Glomerular visceral epithelial cell (primary cell): ENCODE measurements at regions not wholly inside any gene's neighbourhood (a gene's known extent, or its start where the extent isn't known, plus 50 kb on each side); places are given as distances from the start of the nearest gene placed in this dataset.
"Not testable (repeated sequence)": the region's sequence is repeated elsewhere in the genome, so short reads cannot be mapped to it uniquely, and the experiment has no call there.

ENCODE experiments used
- DNase-seq: peaks from one replicate; pipeline ENCODE4 v3.0.0-alpha.2; 2016; ENCODE audit errors: extremely low spot score

GRCh38 chr6:68059899-68060298, 575.2 kb upstream of the ADGRB3 start:
- DNase-seq: no peak

- DNase-seq: no peak
These were observed 575.8 kb upstream of the ADGRB3 start for GRCh38 chr6:68059261-68059660.

- DNase-seq: not testable (repeated sequence)
These were observed 578.5 kb upstream of the ADGRB3 start for GRCh38 chr6:68056596-68056995.

- DNase-seq: no peak
These were observed 580.3 kb upstream of the ADGRB3 start for GRCh38 chr6:68054756-68055155.

- no peak for DNase-seq
These were observed 581.2 kb upstream of the ADGRB3 start for GRCh38 chr6:68053805-68054373.

GRCh38 chr6:68052234-68052633, 582.8 kb upstream of the ADGRB3 start:
- no peak for DNase-seq

- no peak for DNase-seq
These were observed 585.5 kb upstream of the ADGRB3 start for GRCh38 chr6:68049562-68049961.

- DNase-seq: no peak
These were observed 588.3 kb upstream of the ADGRB3 start for GRCh38 chr6:68046756-68047155.

GRCh38 chr6:68046302-68046701, 588.8 kb upstream of the ADGRB3 start:
- DNase-seq: no peak

- DNase-seq: no peak
These were observed 589.9 kb upstream of the ADGRB3 start for GRCh38 chr6:68045193-68045592.

GRCh38 chr6:68044264-68044663, 590.8 kb upstream of the ADGRB3 start:
- DNase-seq: no peak

- no peak for DNase-seq
These were observed 592.0 kb upstream of the ADGRB3 start for GRCh38 chr6:68043122-68043398.

GRCh38 chr6:68042339-68043121, 592.6 kb upstream of the ADGRB3 start:
- no peak for DNase-seq

- DNase-seq: no peak
These were observed 594.3 kb upstream of the ADGRB3 start for GRCh38 chr6:68040780-68041179.

GRCh38 chr6:68040312-68040778, 594.7 kb upstream of the ADGRB3 start:
- no peak for DNase-seq

GRCh38 chr6:68039641-68040311, 595.3 kb upstream of the ADGRB3 start:
- DNase-seq: no peak

GRCh38 chr6:68038815-68039408, 596.2 kb upstream of the ADGRB3 start:
- DNase-seq: no peak

GRCh38 chr6:68032217-68032616, 602.9 kb upstream of the ADGRB3 start:
- DNase-seq: no peak

- DNase-seq: no peak
These were observed 604.0 kb upstream of the ADGRB3 start for GRCh38 chr6:68031054-68031453.

GRCh38 chr6:68026483-68026882, 608.6 kb upstream of the ADGRB3 start:
- no peak for DNase-seq

GRCh38 chr6:68025764-68026163, 609.3 kb upstream of the ADGRB3 start:
- no peak for DNase-seq

GRCh38 chr6:68024570-68025269, 610.4 kb upstream of the ADGRB3 start:
- DNase-seq: no peak
